ENCODE measurements at regions not wholly inside any gene's neighbourhood (a gene's known extent, or its start where the extent isn't known, plus 50 kb on each side); places are given as distances from the start of the nearest gene placed in this dataset.

- no peak for ATAC-seq
- Mint-ChIP-seq H3K4me1 (no peaks in the 10 kb centered on the region), H3K27ac (no peak overlapping the region), H3K9me3 (no peaks in the 10 kb centered on the region), H3K27me3 (ENCODE audit: low read depth in 2 of 2) (peaks cover 0 to 3% of the 10 kb centered on the region in 2 donors), H3K36me3 (no peaks in the 10 kb centered on the region), H3K4me3 (no peak overlapping the region)
- no peaks in the 10 kb centered on the region for H3K27me3 ChIP-seq (ENCODE audit: control insufficient read depth, insufficient read depth, low read length)
- no peak overlapping the region for H3K4me3 ChIP-seq (ENCODE audit: low read length)
- H3K4me1 ChIP-seq (ENCODE audit: control insufficient read depth, insufficient read depth, low read length): no peaks in the 10 kb centered on the region
- H3K9me3 ChIP-seq (ENCODE audit: control insufficient read depth, insufficient read depth, low read length): no peaks in the 10 kb centered on the region
- no peak for DNase-seq
- H3K36me3 ChIP-seq (ENCODE audit: control insufficient read depth, insufficient read depth, low read length): no peaks in the 10 kb centered on the region
- intact Hi-C loops (cut with micrococcal nuclease): no loop called here
- no peak for TF ChIP-seq CTCF (IDR thresholded peaks at IDR 0.05)
- H3K27ac ChIP-seq (ENCODE audit: low read length): no peak overlapping the region
Measured at GRCh38 chr9:73231203-73231602, 79.5 kb downstream of the ANXA1 start.

GRCh38 chr9:73233359-73234007 is 81.8 kb downstream of the ANXA1 start:
- H3K36me3 Mint-ChIP-seq: no peaks in the 10 kb centered on the region
- no peak overlapping the region for H3K27ac ChIP-seq (ENCODE audit: low read length)
- TF ChIP-seq CTCF (IDR thresholded peaks at IDR 0.05): no peak
- DNase-seq (no peak), ATAC-seq (no peak)
- H3K27me3 Mint-ChIP-seq (ENCODE audit: low read depth in 2 of 2): peaks cover 3 to 11% of the 10 kb centered on the region in 2 donors
- no peaks in the 10 kb centered on the region for H3K36me3 ChIP-seq (ENCODE audit: control insufficient read depth, insufficient read depth, low read length)
- intact Hi-C loops (cut with micrococcal nuclease): no loop called here
- H3K4me3 ChIP-seq (ENCODE audit: low read length): no peak overlapping the region
- H3K4me1 Mint-ChIP-seq: no peaks in the 10 kb centered on the region
- no peaks in the 10 kb centered on the region for H3K27me3 ChIP-seq (ENCODE audit: control insufficient read depth, insufficient read depth, low read length)
- H3K9me3 Mint-ChIP-seq: peaks cover 0 to 2% of the 10 kb centered on the region in 2 donors
- no peaks in the 10 kb centered on the region for H3K9me3 ChIP-seq (ENCODE audit: control insufficient read depth, insufficient read depth, low read length)
- no peaks in the 10 kb centered on the region for H3K4me1 ChIP-seq (ENCODE audit: control insufficient read depth, insufficient read depth, low read length)
- H3K27ac Mint-ChIP-seq: no peak overlapping the region
- WGBS (ENCODE audit: insufficient coverage): 33% methylated on average over 1 of the region's 6 CpGs
- H3K4me3 Mint-ChIP-seq: no peak overlapping the region

GRCh38 chr9:73234008-73234360 is 82.3 kb downstream of the ANXA1 start:
- no peak for DNase-seq
- H3K9me3 ChIP-seq (ENCODE audit: control insufficient read depth, insufficient read depth, low read length): no peaks in the 10 kb centered on the region
- intact Hi-C loops (cut with micrococcal nuclease): no loop called here
- WGBS (ENCODE audit: insufficient coverage): no CpG with 5 or more reads among the region's 1 CpG
- Mint-ChIP-seq H3K4me3 (no peak overlapping the region), H3K9me3 (peaks cover 0 to 2% of the 10 kb centered on the region in 2 donors), H3K27ac (no peak overlapping the region), H3K36me3 (no peaks in the 10 kb centered on the region), H3K4me1 (no peaks in the 10 kb centered on the region), H3K27me3 (ENCODE audit: low read depth in 2 of 2) (peaks cover 3 to 11% of the 10 kb centered on the region in 2 donors)
- H3K4me3 ChIP-seq (ENCODE audit: low read length): no peak overlapping the region
- ATAC-seq: no peak
- no peaks in the 10 kb centered on the region for H3K36me3 ChIP-seq (ENCODE audit: control insufficient read depth, insufficient read depth, low read length)
- H3K27ac ChIP-seq (ENCODE audit: low read length): no peak overlapping the region
- no peaks in the 10 kb centered on the region for H3K4me1 ChIP-seq (ENCODE audit: control insufficient read depth, insufficient read depth, low read length)
- TF ChIP-seq CTCF (IDR thresholded peaks at IDR 0.05): no peak
- H3K27me3 ChIP-seq (ENCODE audit: control insufficient read depth, insufficient read depth, low read length): no peaks in the 10 kb centered on the region

GRCh38 chr9:73237140-73237539 is 85.5 kb downstream of the ANXA1 start:
- H3K4me3 Mint-ChIP-seq: no peak overlapping the region
- Histone ChIP-seq H3K4me1 (ENCODE audit: control insufficient read depth, insufficient read depth, low read length) (no peaks in the 10 kb centered on the region), H3K27me3 (ENCODE audit: control insufficient read depth, insufficient read depth, low read length) (no peaks in the 10 kb centered on the region), H3K9me3 (ENCODE audit: control insufficient read depth, insufficient read depth, low read length) (no peaks in the 10 kb centered on the region), H3K36me3 (ENCODE audit: control insufficient read depth, insufficient read depth, low read length) (no peaks in the 10 kb centered on the region), H3K27ac (ENCODE audit: low read length) (no peak overlapping the region), H3K4me3 (ENCODE audit: low read length) (no peak overlapping the region)
- intact Hi-C loops (cut with micrococcal nuclease): no loop called here
- no peak for DNase-seq
- no peaks in the 10 kb centered on the region for H3K4me1 Mint-ChIP-seq
- H3K27me3 Mint-ChIP-seq (ENCODE audit: low read depth in 2 of 2): peaks cover 4 to 18% of the 10 kb centered on the region in 2 donors
- ATAC-seq: no peak
- no peak overlapping the region for H3K27ac Mint-ChIP-seq
- 58% methylated on average over 1 of the region's 1 CpG for WGBS (ENCODE audit: insufficient coverage)
- no peaks in the 10 kb centered on the region for H3K36me3 Mint-ChIP-seq
- TF ChIP-seq CTCF (IDR thresholded peaks at IDR 0.05): no peak
- peaks cover 0 to 2% of the 10 kb centered on the region in 2 donors for H3K9me3 Mint-ChIP-seq

All from natural killer cell (primary cell).